GM19238 (cell line): ENCODE measurements at regions not wholly inside any gene's neighbourhood (a gene's known extent, or its start where the extent isn't known, plus 50 kb on each side); places are given as distances from the start of the nearest gene placed in this dataset.
A peak's percentile ranks its signal among the peaks of the same experiment; 100 is the strongest.
"Not testable (repeated sequence)": the region's sequence is repeated elsewhere in the genome, so short reads cannot be mapped to it uniquely, and the experiment has no call there.

ENCODE experiments used
- DNase-seq: peaks from one replicate; pipeline ENCODE4 v3.0.0; 2011; ENCODE audit warnings: low spot score; ENCODE audit not compliant: insufficient read length

- DNase-seq: not testable (repeated sequence)
These were observed 87.8 kb downstream of the TENT5D start for GRCh38 chrX:80508083-80508482.

- DNase-seq: no peak
These were observed 91.9 kb downstream of the TENT5D start for GRCh38 chrX:80511969-80512760.

- no peak for DNase-seq
These were observed 92.7 kb downstream of the TENT5D start for GRCh38 chrX:80512924-80513323.

- no peak for DNase-seq
These were observed 93.4 kb downstream of the TENT5D start for GRCh38 chrX:80513625-80514024.

DNA sequence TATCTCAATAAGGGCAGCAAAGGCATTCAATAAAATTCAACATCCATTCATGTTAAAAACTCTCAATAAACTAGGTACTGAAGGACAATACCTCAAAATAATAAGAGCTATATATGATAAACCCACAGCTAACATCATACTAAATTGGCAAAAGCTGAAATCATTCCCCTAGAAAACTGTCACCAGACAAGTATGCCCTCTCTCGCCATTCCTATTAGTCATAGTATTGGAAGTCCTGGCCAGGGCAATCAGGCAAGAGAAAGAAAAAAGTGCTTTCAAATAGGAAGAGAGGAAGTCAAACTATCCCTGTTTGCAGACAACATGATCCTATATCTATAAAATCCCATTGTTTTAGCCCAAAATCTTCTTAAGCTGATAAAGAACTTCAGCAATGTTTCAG is 116.8 kb downstream of the TENT5D start:
- DNase-seq: no peak

DNA sequence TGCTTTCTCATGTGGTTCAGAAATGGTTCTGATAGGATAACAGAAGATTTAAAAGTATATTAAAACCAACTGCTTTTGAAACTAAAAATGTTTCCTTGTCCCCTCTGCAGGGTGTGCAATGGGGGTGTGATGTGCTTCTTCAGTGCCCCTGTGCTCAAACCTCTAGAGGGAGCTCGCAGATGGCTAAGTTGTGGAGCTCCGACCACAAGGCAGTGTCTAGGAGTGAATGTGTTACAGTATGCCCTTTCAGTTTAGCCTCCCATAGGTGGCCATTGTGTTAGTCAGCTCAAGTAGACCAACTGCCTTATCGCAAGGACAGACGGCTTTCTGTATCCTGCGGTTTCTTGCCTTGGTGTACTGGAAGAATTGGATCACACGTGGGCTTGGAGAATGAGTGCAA is 130.5 kb downstream of the TENT5D start:
- DNase-seq: no peak

DNA sequence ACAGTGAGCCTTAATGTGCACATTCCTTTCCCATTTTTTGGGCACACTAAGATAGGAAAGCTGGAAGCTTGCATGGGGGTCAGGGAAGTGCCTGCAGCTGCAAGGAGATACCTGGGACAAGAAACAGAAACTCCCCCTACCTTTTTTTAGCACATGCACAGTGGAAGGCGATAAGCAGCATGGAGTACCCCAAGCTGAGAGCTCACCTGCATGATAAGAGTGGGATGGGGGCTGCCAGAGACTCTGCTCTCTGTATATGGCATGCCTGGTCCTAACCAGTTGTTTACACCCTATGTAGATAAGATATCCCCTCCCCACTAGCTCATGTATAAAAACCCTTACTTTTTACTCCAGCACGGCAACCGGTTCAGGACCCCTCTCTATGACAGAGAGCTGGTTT is 135.9 kb downstream of the TENT5D start:
- no peak for DNase-seq

GRCh38 chrX:80572636-80573035 is 152.4 kb downstream of the TENT5D start:
- no peak for DNase-seq

- no peak for DNase-seq
These were observed 153.0 kb downstream of the TENT5D start for GRCh38 chrX:80573275-80573674.

GRCh38 chrX:80574486-80575086 is 154.3 kb downstream of the TENT5D start:
- not testable (repeated sequence) for DNase-seq

GRCh38 chrX:80576267-80576666 is 156.0 kb downstream of the TENT5D start:
- no peak for DNase-seq

GRCh38 chrX:80576806-80577533 is 156.7 kb downstream of the TENT5D start:
- DNase-seq: no peak

GRCh38 chrX:80578517-80579105 is 158.4 kb downstream of the TENT5D start:
- peak; percentile 5 for DNase-seq

DNA sequence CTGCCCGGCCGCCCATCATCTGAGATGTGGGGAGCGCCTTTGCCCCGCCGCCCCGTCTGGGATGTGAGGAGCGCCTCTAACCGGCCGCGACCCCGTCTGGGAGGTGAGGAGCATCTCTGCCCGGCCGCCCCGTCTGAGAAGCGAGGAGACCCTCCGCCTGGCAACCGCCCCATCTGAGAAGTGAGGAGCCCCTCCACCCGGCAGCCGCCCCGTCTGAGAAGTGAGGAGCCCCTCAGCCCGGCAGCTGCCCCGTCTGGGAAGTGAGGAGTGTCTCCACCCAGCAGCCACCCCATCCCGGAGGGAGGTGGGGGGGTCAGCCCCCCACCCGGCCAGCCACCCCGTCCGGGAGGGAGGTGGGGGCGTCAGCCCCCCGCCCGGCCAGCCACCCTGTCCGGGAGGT is 170.7 kb downstream of the TENT5D start:
- DNase-seq: not testable (repeated sequence)

- no peak for DNase-seq
These were observed 182.0 kb downstream of the TENT5D start for GRCh38 chrX:80602036-80602860.
